ENCODE measurements at regions not wholly inside any gene's neighbourhood (a gene's known extent, or its start where the extent isn't known, plus 50 kb on each side); places are given as distances from the start of the nearest gene placed in this dataset.

GRCh38 chr1:80075351-80075750, 1068.8 kb upstream of the ADGRL4 start:
- H4K20me1 ChIP-seq (ENCODE audit: insufficient read depth, low read depth, low read length): no peaks in the 10 kb centered on the region
- H2AFZ ChIP-seq (ENCODE audit: low read length): no peak overlapping the region
- no peak overlapping the region for H3K4me2 ChIP-seq (ENCODE audit: low read depth, low read length, poor library complexity, severe bottlenecking)
- no peaks in the 10 kb centered on the region for H3K9me2 ChIP-seq (replicated peaks; ENCODE audit: insufficient read depth, low read length)
- no peaks in the 10 kb centered on the region for H3K36me3 ChIP-seq (ENCODE audit: insufficient read depth, low read length)
- no peak overlapping the region for H3K9ac ChIP-seq (ENCODE audit: low read length)
- H3K4me3 ChIP-seq (ENCODE audit: low read length): no peak overlapping the region
- no peak overlapping the region for H3K27ac ChIP-seq (ENCODE audit: low read length)
- H3K79me2 ChIP-seq (ENCODE audit: low read length): no peaks in the 10 kb centered on the region
- DNase-seq: no peak
- no peaks in the 10 kb centered on the region for H3K27me3 ChIP-seq (ENCODE audit: low read length)
- H3K9me3 ChIP-seq (ENCODE audit: low read length): peaks cover 30% of the 10 kb centered on the region
- no peaks in the 10 kb centered on the region for H3K4me1 ChIP-seq (ENCODE audit: low read length)

GRCh38 chr1:80072563-80072962, 1066.0 kb upstream of the ADGRL4 start:
- no peaks in the 10 kb centered on the region for H3K9me2 ChIP-seq (replicated peaks; ENCODE audit: insufficient read depth, low read length)
- H3K27ac ChIP-seq (ENCODE audit: low read length): no peak overlapping the region
- no peaks in the 10 kb centered on the region for H3K27me3 ChIP-seq (ENCODE audit: low read length)
- no peak for DNase-seq
- H4K20me1 ChIP-seq (ENCODE audit: insufficient read depth, low read depth, low read length): no peaks in the 10 kb centered on the region
- no peaks in the 10 kb centered on the region for H3K36me3 ChIP-seq (ENCODE audit: insufficient read depth, low read length)
- no peaks in the 10 kb centered on the region for H3K79me2 ChIP-seq (ENCODE audit: low read length)
- H2AFZ ChIP-seq (ENCODE audit: low read length): no peak overlapping the region
- H3K9me3 ChIP-seq (ENCODE audit: low read length): peaks cover 35% of the 10 kb centered on the region
- H3K4me1 ChIP-seq (ENCODE audit: low read length): no peaks in the 10 kb centered on the region
- no peak overlapping the region for H3K9ac ChIP-seq (ENCODE audit: low read length)
- no peak overlapping the region for H3K4me3 ChIP-seq (ENCODE audit: low read length)
- H3K4me2 ChIP-seq (ENCODE audit: low read depth, low read length, poor library complexity, severe bottlenecking): no peak overlapping the region

- Histone ChIP-seq H3K4me2 (ENCODE audit: low read depth, low read length, poor library complexity, severe bottlenecking) (no peak overlapping the region), H4K20me1 (ENCODE audit: insufficient read depth, low read depth, low read length) (no peaks in the 10 kb centered on the region)
Measured at GRCh38 chr1:80066060-80066459, 1059.5 kb upstream of the ADGRL4 start.

GRCh38 chr1:80064524-80064923, 1058.0 kb upstream of the ADGRL4 start:
- H3K27me3 ChIP-seq (ENCODE audit: low read length): no peaks in the 10 kb centered on the region
- H3K4me1 ChIP-seq (ENCODE audit: low read length): no peaks in the 10 kb centered on the region
- H3K27ac ChIP-seq (ENCODE audit: low read length): no peak overlapping the region
- H3K4me3 ChIP-seq (ENCODE audit: low read length): no peak overlapping the region
- H2AFZ ChIP-seq (ENCODE audit: low read length): no peak overlapping the region
- H3K4me2 ChIP-seq (ENCODE audit: low read depth, low read length, poor library complexity, severe bottlenecking): no peak overlapping the region
- no peaks in the 10 kb centered on the region for H3K9me2 ChIP-seq (replicated peaks; ENCODE audit: insufficient read depth, low read length)
- no peaks in the 10 kb centered on the region for H4K20me1 ChIP-seq (ENCODE audit: insufficient read depth, low read depth, low read length)
- H3K9ac ChIP-seq (ENCODE audit: low read length): no peak overlapping the region
- H3K79me2 ChIP-seq (ENCODE audit: low read length): no peaks in the 10 kb centered on the region
- H3K9me3 ChIP-seq (ENCODE audit: low read length): peaks cover 20% of the 10 kb centered on the region
- no peaks in the 10 kb centered on the region for H3K36me3 ChIP-seq (ENCODE audit: insufficient read depth, low read length)
- DNase-seq: no peak

More at GRCh38 chr1:80066060-80066459, 1059.5 kb upstream of the ADGRL4 start:
- no peak overlapping the region for H2AFZ ChIP-seq (ENCODE audit: low read length)
- H3K4me3 ChIP-seq (ENCODE audit: low read length): no peak overlapping the region
- no peaks in the 10 kb centered on the region for H3K27me3 ChIP-seq (ENCODE audit: low read length)
- no peaks in the 10 kb centered on the region for H3K9me2 ChIP-seq (replicated peaks; ENCODE audit: insufficient read depth, low read length)
- no peaks in the 10 kb centered on the region for H3K4me1 ChIP-seq (ENCODE audit: low read length)
- H3K36me3 ChIP-seq (ENCODE audit: insufficient read depth, low read length): no peaks in the 10 kb centered on the region
- H3K79me2 ChIP-seq (ENCODE audit: low read length): no peaks in the 10 kb centered on the region
- peaks cover 21% of the 10 kb centered on the region for H3K9me3 ChIP-seq (ENCODE audit: low read length)
- no peak for DNase-seq
- no peak overlapping the region for H3K9ac ChIP-seq (ENCODE audit: low read length)
- H3K27ac ChIP-seq (ENCODE audit: low read length): no peak overlapping the region

GRCh38 chr1:80059940-80060339, 1053.4 kb upstream of the ADGRL4 start:
- no peak overlapping the region for H2AFZ ChIP-seq (ENCODE audit: low read length)
- no peaks in the 10 kb centered on the region for H3K9me2 ChIP-seq (replicated peaks; ENCODE audit: insufficient read depth, low read length)
- no peak overlapping the region for H3K9ac ChIP-seq (ENCODE audit: low read length)
- no peaks in the 10 kb centered on the region for H4K20me1 ChIP-seq (ENCODE audit: insufficient read depth, low read depth, low read length)
- no peaks in the 10 kb centered on the region for H3K4me1 ChIP-seq (ENCODE audit: low read length)
- no peak for DNase-seq
- no peak overlapping the region for H3K4me3 ChIP-seq (ENCODE audit: low read length)
- H3K9me3 ChIP-seq (ENCODE audit: low read length): peaks cover 7% of the 10 kb centered on the region
- H3K79me2 ChIP-seq (ENCODE audit: low read length): no peaks in the 10 kb centered on the region
- no peaks in the 10 kb centered on the region for H3K36me3 ChIP-seq (ENCODE audit: insufficient read depth, low read length)
- no peaks in the 10 kb centered on the region for H3K27me3 ChIP-seq (ENCODE audit: low read length)
- H3K4me2 ChIP-seq (ENCODE audit: low read depth, low read length, poor library complexity, severe bottlenecking): no peak overlapping the region
- no peak overlapping the region for H3K27ac ChIP-seq (ENCODE audit: low read length)

GRCh38 chr1:80056179-80056578, 1049.6 kb upstream of the ADGRL4 start:
- no peak for DNase-seq
- Histone ChIP-seq H2AFZ (ENCODE audit: low read length) (no peak overlapping the region), H3K9ac (ENCODE audit: low read length) (no peak overlapping the region), H3K9me3 (ENCODE audit: low read length) (peaks cover 6% of the 10 kb centered on the region; the same call in 1 of the 2 replicates), H4K20me1 (ENCODE audit: insufficient read depth, low read depth, low read length) (no peaks in the 10 kb centered on the region), H3K27ac (ENCODE audit: low read length) (no peak overlapping the region), H3K9me2 (replicated peaks; ENCODE audit: insufficient read depth, low read length) (no peaks in the 10 kb centered on the region), H3K36me3 (ENCODE audit: insufficient read depth, low read length) (no peaks in the 10 kb centered on the region), H3K79me2 (ENCODE audit: low read length) (no peaks in the 10 kb centered on the region), H3K4me2 (ENCODE audit: low read depth, low read length, poor library complexity, severe bottlenecking) (no peak overlapping the region), H3K4me1 (ENCODE audit: low read length) (no peaks in the 10 kb centered on the region), H3K27me3 (ENCODE audit: low read length) (no peaks in the 10 kb centered on the region), H3K4me3 (ENCODE audit: low read length) (no peak overlapping the region)

- Histone ChIP-seq H3K9me3 (ENCODE audit: low read length) (peaks cover 14% of the 10 kb centered on the region), H3K36me3 (ENCODE audit: insufficient read depth, low read length) (no peaks in the 10 kb centered on the region), H2AFZ (ENCODE audit: low read length) (no peak overlapping the region), H3K9me2 (replicated peaks; ENCODE audit: insufficient read depth, low read length) (no peaks in the 10 kb centered on the region), H3K27me3 (ENCODE audit: low read length) (no peaks in the 10 kb centered on the region), H3K4me1 (ENCODE audit: low read length) (no peaks in the 10 kb centered on the region), H3K79me2 (ENCODE audit: low read length) (no peaks in the 10 kb centered on the region), H3K9ac (ENCODE audit: low read length) (no peak overlapping the region), H4K20me1 (ENCODE audit: insufficient read depth, low read depth, low read length) (no peaks in the 10 kb centered on the region), H3K27ac (ENCODE audit: low read length) (no peak overlapping the region), H3K4me2 (ENCODE audit: low read depth, low read length, poor library complexity, severe bottlenecking) (no peak overlapping the region), H3K4me3 (ENCODE audit: low read length) (no peak overlapping the region)
- no peak for DNase-seq
Measured at GRCh38 chr1:80054129-80054528, 1047.6 kb upstream of the ADGRL4 start.

GRCh38 chr1:80053613-80054012, 1047.1 kb upstream of the ADGRL4 start:
- DNase-seq: no peak
- H3K4me3 ChIP-seq (ENCODE audit: low read length): no peak overlapping the region
- H3K9ac ChIP-seq (ENCODE audit: low read length): no peak overlapping the region
- no peaks in the 10 kb centered on the region for H4K20me1 ChIP-seq (ENCODE audit: insufficient read depth, low read depth, low read length)
- no peak overlapping the region for H3K27ac ChIP-seq (ENCODE audit: low read length)
- no peak overlapping the region for H3K4me2 ChIP-seq (ENCODE audit: low read depth, low read length, poor library complexity, severe bottlenecking)
- no peaks in the 10 kb centered on the region for H3K4me1 ChIP-seq (ENCODE audit: low read length)
- H3K9me2 ChIP-seq (replicated peaks; ENCODE audit: insufficient read depth, low read length): no peaks in the 10 kb centered on the region
- H3K36me3 ChIP-seq (ENCODE audit: insufficient read depth, low read length): no peaks in the 10 kb centered on the region
- H3K27me3 ChIP-seq (ENCODE audit: low read length): no peaks in the 10 kb centered on the region
- H3K79me2 ChIP-seq (ENCODE audit: low read length): no peaks in the 10 kb centered on the region
- H2AFZ ChIP-seq (ENCODE audit: low read length): no peak overlapping the region
- peaks cover 14% of the 10 kb centered on the region for H3K9me3 ChIP-seq (ENCODE audit: low read length)

GRCh38 chr1:80050523-80050922, 1044.0 kb upstream of the ADGRL4 start:
- Histone ChIP-seq H4K20me1 (ENCODE audit: insufficient read depth, low read depth, low read length) (no peaks in the 10 kb centered on the region), H3K4me2 (ENCODE audit: low read depth, low read length, poor library complexity, severe bottlenecking) (no peak overlapping the region), H3K36me3 (ENCODE audit: insufficient read depth, low read length) (no peaks in the 10 kb centered on the region), H3K27me3 (ENCODE audit: low read length) (no peaks in the 10 kb centered on the region), H2AFZ (ENCODE audit: low read length) (no peak overlapping the region), H3K9me2 (replicated peaks; ENCODE audit: insufficient read depth, low read length) (no peaks in the 10 kb centered on the region), H3K79me2 (ENCODE audit: low read length) (no peaks in the 10 kb centered on the region), H3K9me3 (ENCODE audit: low read length) (peaks cover 24% of the 10 kb centered on the region), H3K27ac (ENCODE audit: low read length) (no peak overlapping the region), H3K4me3 (ENCODE audit: low read length) (no peak overlapping the region), H3K9ac (ENCODE audit: low read length) (no peak overlapping the region), H3K4me1 (ENCODE audit: low read length) (no peaks in the 10 kb centered on the region)
- DNase-seq: no peak
